HG03571 (cell line): ENCODE measurements at regions not wholly inside any gene's neighbourhood (a gene's known extent, or its start where the extent isn't known, plus 50 kb on each side); places are given as distances from the start of the nearest gene placed in this dataset.
"Not testable (repeated sequence)": the region's sequence is repeated elsewhere in the genome, so short reads cannot be mapped to it uniquely, and the experiment has no call there.

Source experiments
- ATAC-seq: cut with Tn5 transposase; IDR thresholded peaks from one replicate; pipeline ENCODE4 v1.9.1; 2021; ENCODE audit not compliant: unreplicated experiment

GRCh38 chr14:65959563-65960024 is 526.6 kb upstream of the CCDC196 start:
- no peak for ATAC-seq

GRCh38 chr14:65961004-65961403 is 525.2 kb upstream of the CCDC196 start:
- ATAC-seq = no peak

- no peak for ATAC-seq
Observed at GRCh38 chr14:65962952-65963351, 523.2 kb upstream of the CCDC196 start.

GRCh38 chr14:65964366-65964765 is 521.8 kb upstream of the CCDC196 start:
- no peak for ATAC-seq

- no peak for ATAC-seq
Observed at GRCh38 chr14:65966188-65966587, 520.0 kb upstream of the CCDC196 start.

- no peak for ATAC-seq
Observed at GRCh38 chr14:65972346-65972870, 513.8 kb upstream of the CCDC196 start.

- no peak for ATAC-seq
Observed at GRCh38 chr14:65972891-65973290, 513.3 kb upstream of the CCDC196 start.

- ATAC-seq = no peak
Observed at GRCh38 chr14:65975865-65976264, 510.3 kb upstream of the CCDC196 start.

GRCh38 chr14:65976761-65977404 is 509.3 kb upstream of the CCDC196 start:
- no peak for ATAC-seq

- no peak for ATAC-seq
Observed at GRCh38 chr14:65981192-65981843, 504.9 kb upstream of the CCDC196 start.

- no peak for ATAC-seq
Observed at GRCh38 chr14:65986041-65986440, 500.1 kb upstream of the CCDC196 start.

- ATAC-seq = no peak
Observed at GRCh38 chr14:65989981-65990380, 496.2 kb upstream of the CCDC196 start.

- ATAC-seq = no peak
Observed at GRCh38 chr14:65991104-65991503, 495.1 kb upstream of the CCDC196 start.

- ATAC-seq = not testable (repeated sequence)
Observed at GRCh38 chr14:65991935-65992334, 494.2 kb upstream of the CCDC196 start.

GRCh38 chr14:65993103-65993502 is 493.1 kb upstream of the CCDC196 start:
- no peak for ATAC-seq

- no peak for ATAC-seq
Observed at GRCh38 chr14:65993996-65994395, 492.2 kb upstream of the CCDC196 start.

GRCh38 chr14:65997347-65997746 is 488.8 kb upstream of the CCDC196 start:
- ATAC-seq = no peak

GRCh38 chr14:65999865-66000264 is 486.3 kb upstream of the CCDC196 start:
- ATAC-seq = no peak

GRCh38 chr14:66000766-66001165 is 485.4 kb upstream of the CCDC196 start:
- no peak for ATAC-seq

- no peak for ATAC-seq
Observed at GRCh38 chr14:66001356-66001755, 484.8 kb upstream of the CCDC196 start.

- ATAC-seq = no peak
Observed at GRCh38 chr14:66003082-66003730, 483.0 kb upstream of the CCDC196 start.

- no peak for ATAC-seq
Observed at GRCh38 chr14:66005900-66006434, 480.2 kb upstream of the CCDC196 start.
